Keratinocyte (primary cell): ENCODE measurements at regions not wholly inside any gene's neighbourhood (a gene's known extent, or its start where the extent isn't known, plus 50 kb on each side); places are given as distances from the start of the nearest gene placed in this dataset.

Experiments
- CTCF ChIP-seq, 3 experiments: IDR thresholded peaks in 1 of 3; conservative IDR thresholded peaks in 1 of 3; optimal IDR thresholded peaks in 1 of 3; 2 replicates in 2 of 3; 3 replicates in 1 of 3; pipeline versions ENCODE3 to v1.5.1; 2011; ENCODE audit warnings: low read length in 3 of 3, mild to moderate bottlenecking in 3 of 3, moderate library complexity in 2 of 3, control low read depth in 1 of 3, inconsistent platforms in 1 of 3; ENCODE audit not compliant: insufficient read depth in 2 of 3; ENCODE audit errors: extremely low read depth in 1 of 3
- EZH2 ChIP-seq: IDR thresholded peaks from one replicate; pipeline ENCODE4 v1.6.1; 2012; ENCODE audit warnings: inconsistent platforms, mild to moderate bottlenecking, low read length, moderate library complexity

- no peak for TF ChIP-seq CTCF (optimal IDR thresholded peaks at IDR 0.05 in 1 of 3, IDR thresholded peaks at IDR 0.05 in 1 of 3, conservative IDR thresholded peaks at IDR 0.05 in 1 of 3; ENCODE audit: extremely low read depth in 1 of 3, insufficient read depth in 2 of 3, low read length in 3 of 3)
- TF ChIP-seq EZH2 = no peak
These were observed 97.1 kb upstream of the DAB1 start for GRCh38 chr1:57520743-57521515.
